ENCODE measurements at regions not wholly inside any gene's neighbourhood (a gene's known extent, or its start where the extent isn't known, plus 50 kb on each side); places are given as distances from the start of the nearest gene placed in this dataset.

DNA sequence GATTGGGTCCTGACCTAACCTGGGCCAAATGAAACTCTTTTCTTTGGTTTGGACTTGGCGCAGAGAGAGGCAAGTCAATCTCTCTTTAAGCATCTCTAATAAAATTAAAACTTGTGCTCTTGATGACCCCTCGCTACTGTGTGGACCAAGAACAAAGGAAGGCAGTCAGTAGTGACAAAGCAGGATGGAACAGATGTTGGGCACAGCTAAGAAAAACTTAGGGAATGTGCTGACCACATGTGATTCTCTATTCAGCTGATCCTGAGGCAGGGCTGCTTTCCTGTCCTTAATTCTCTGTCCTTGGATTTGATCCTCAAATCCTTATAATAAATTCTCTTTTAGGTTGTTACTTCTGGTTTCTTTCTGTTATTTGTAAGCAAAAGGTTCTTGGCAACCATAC, 259.9 kb downstream of the ZIC1 start:
- H3K27me3 Mint-ChIP-seq (ENCODE audit: low read depth): no peaks in the 10 kb centered on the region
- H3K4me1 Mint-ChIP-seq: peaks cover 11% of the 10 kb centered on the region
- H3K9me3 Mint-ChIP-seq: peaks cover 4% of the 10 kb centered on the region
- TF ChIP-seq, protein P1, sequence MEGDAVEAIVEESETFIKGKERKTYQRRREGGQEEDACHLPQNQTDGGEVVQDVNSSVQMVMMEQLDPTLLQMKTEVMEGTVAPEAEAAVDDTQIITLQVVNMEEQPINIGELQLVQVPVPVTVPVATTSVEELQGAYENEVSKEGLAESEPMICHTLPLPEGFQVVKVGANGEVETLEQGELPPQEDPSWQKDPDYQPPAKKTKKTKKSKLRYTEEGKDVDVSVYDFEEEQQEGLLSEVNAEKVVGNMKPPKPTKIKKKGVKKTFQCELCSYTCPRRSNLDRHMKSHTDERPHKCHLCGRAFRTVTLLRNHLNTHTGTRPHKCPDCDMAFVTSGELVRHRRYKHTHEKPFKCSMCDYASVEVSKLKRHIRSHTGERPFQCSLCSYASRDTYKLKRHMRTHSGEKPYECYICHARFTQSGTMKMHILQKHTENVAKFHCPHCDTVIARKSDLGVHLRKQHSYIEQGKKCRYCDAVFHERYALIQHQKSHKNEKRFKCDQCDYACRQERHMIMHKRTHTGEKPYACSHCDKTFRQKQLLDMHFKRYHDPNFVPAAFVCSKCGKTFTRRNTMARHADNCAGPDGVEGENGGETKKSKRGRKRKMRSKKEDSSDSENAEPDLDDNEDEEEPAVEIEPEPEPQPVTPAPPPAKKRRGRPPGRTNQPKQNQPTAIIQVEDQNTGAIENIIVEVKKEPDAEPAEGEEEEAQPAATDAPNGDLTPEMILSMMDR (conservative IDR thresholded peaks at IDR 0.05): no peak
- no peaks in the 10 kb centered on the region for H3K36me3 Mint-ChIP-seq (ENCODE audit: low read depth)
- no peak overlapping the region for H3K4me3 Mint-ChIP-seq
- H3K27ac Mint-ChIP-seq (ENCODE audit: unreplicated experiment): no peak overlapping the region
- no peak for DNase-seq (ENCODE audit: low read depth, low spot score)

DNA sequence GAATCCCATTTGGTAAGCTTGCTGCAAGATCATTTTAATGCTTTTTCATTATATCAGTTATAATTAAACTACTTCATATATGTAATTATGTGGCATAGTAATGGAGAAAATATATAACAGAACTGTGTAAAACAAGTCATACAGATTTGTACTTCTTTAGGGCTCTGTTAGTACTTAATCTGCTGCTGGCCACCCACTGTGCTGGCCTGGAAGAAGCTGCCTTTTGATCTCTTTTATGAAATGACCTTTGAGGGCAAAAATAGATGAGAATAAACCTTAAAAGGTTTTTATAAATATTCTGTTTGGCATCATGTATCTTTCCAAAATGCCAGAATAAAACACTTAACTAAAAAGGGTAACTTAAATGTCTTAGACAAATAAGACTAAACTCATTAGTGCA, 262.9 kb downstream of the ZIC1 start:
- Mint-ChIP-seq H3K4me1 (peaks cover 11% of the 10 kb centered on the region), H3K36me3 (ENCODE audit: low read depth) (no peaks in the 10 kb centered on the region), H3K4me3 (no peak overlapping the region), H3K27me3 (ENCODE audit: low read depth) (no peaks in the 10 kb centered on the region), H3K27ac (ENCODE audit: unreplicated experiment) (no peak overlapping the region), H3K9me3 (peaks cover 4% of the 10 kb centered on the region)
- no peak for DNase-seq (ENCODE audit: low read depth, low spot score)
- TF ChIP-seq, protein P1 (conservative IDR thresholded peaks at IDR 0.05): no peak

DNA sequence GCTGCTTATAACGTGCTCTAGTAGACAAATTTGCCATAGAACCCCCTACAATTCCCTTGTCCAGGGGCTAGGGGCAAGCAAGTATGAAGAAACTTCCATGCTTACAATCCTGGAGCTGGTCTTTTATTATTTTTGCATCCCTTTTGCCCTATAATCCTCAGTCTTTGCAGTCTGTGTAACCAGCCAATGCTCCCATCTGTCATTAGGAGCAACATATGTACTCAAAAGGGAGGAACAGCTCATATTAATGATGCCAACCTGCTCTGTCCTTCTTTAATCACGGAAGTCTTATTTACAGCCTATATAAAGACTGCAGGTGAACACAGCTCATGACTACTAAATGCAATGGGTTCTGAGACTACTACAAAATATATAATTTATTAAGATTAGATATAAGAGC, 263.3 kb downstream of the ZIC1 start:
- TF ChIP-seq, protein P1 (conservative IDR thresholded peaks at IDR 0.05): no peak
- Mint-ChIP-seq H3K27me3 (ENCODE audit: low read depth) (no peaks in the 10 kb centered on the region), H3K4me1 (peaks cover 11% of the 10 kb centered on the region), H3K4me3 (no peak overlapping the region), H3K9me3 (peaks cover 4% of the 10 kb centered on the region), H3K36me3 (ENCODE audit: low read depth) (no peaks in the 10 kb centered on the region), H3K27ac (ENCODE audit: unreplicated experiment) (no peak overlapping the region)
- DNase-seq (ENCODE audit: low read depth, low spot score): no peak

DNA sequence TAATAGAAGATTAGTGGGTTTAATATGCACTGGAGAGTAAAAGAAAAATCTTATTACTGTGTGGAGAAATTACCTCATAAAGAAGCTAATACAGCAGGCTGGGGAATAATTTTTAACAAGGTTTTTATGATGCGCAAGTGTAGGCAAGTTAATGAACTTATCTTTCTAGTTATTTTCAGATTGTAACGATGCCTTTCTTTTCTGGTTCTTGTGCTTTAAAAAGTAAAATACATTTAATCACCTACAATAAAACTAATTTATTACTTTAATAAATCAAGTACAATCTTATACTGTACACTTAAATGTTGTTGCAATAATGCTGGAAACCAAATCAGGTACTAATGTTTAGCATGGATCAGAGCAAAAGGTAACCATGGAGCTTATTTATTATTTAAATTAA, 266.6 kb downstream of the ZIC1 start:
- TF ChIP-seq, protein P1 (conservative IDR thresholded peaks at IDR 0.05): no peak
- no peak for DNase-seq (ENCODE audit: low read depth, low spot score)
- no peak overlapping the region for H3K27ac Mint-ChIP-seq (ENCODE audit: unreplicated experiment)
- no peaks in the 10 kb centered on the region for H3K27me3 Mint-ChIP-seq (ENCODE audit: low read depth)
- peaks cover 6% of the 10 kb centered on the region for H3K9me3 Mint-ChIP-seq
- no peaks in the 10 kb centered on the region for H3K4me1 Mint-ChIP-seq
- no peak overlapping the region for H3K4me3 Mint-ChIP-seq
- no peaks in the 10 kb centered on the region for H3K36me3 Mint-ChIP-seq (ENCODE audit: low read depth)

DNA sequence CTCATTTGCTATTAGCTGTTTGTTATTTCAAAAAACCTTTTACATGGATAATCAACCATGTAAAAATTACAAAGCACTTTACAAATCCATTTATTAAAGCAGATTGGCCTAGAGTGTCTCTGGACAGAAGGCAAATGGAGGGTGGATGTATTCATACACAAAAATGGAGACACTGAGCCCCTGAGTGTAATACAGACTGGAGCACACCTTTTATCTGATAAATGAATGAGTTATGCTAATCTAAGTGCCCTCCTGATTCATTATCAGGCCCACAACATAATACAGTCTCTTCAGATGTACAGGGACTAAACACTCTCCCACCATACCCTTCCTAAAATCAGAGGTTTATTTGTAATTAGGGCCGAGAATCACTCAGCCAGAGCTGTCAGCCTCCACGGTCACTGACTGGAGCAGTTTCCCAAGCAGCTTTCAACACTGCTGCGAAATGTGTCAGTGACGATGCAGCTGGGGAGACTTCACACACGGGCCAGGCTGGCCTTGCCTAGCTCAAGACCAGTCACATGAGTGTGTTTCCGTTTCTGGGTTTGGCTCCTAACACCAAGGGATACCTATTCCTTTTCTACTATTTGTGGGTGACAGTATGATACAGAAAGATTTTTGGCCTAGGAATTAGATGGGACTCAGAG, 271.8 kb downstream of the ZIC1 start:
- TF ChIP-seq, protein P1 (conservative IDR thresholded peaks at IDR 0.05): no peak
- Mint-ChIP-seq H3K27ac (ENCODE audit: unreplicated experiment) (peak overlapping the region; percentile 14), H3K36me3 (ENCODE audit: low read depth) (no peaks in the 10 kb centered on the region), H3K27me3 (ENCODE audit: low read depth) (no peaks in the 10 kb centered on the region), H3K4me3 (no peak overlapping the region), H3K9me3 (peaks cover 2% of the 10 kb centered on the region), H3K4me1 (peaks cover 7% of the 10 kb centered on the region)
- no peak for DNase-seq (ENCODE audit: low read depth, low spot score)

All from neural crest cell (in vitro differentiated cells).